Activated CD4-positive, alpha-beta T cell treated with anti-CD3 and anti-CD28 coated beads for 4 hours (primary cell): ENCODE measurements at regions not wholly inside any gene's neighbourhood (a gene's known extent, or its start where the extent isn't known, plus 50 kb on each side); places are given as distances from the start of the nearest gene placed in this dataset.

Experiments used
- DNase-seq, 2 donors: peaks; one replicate each; pipeline ENCODE4 v3.0.0-alpha.2; 2020

DNA sequence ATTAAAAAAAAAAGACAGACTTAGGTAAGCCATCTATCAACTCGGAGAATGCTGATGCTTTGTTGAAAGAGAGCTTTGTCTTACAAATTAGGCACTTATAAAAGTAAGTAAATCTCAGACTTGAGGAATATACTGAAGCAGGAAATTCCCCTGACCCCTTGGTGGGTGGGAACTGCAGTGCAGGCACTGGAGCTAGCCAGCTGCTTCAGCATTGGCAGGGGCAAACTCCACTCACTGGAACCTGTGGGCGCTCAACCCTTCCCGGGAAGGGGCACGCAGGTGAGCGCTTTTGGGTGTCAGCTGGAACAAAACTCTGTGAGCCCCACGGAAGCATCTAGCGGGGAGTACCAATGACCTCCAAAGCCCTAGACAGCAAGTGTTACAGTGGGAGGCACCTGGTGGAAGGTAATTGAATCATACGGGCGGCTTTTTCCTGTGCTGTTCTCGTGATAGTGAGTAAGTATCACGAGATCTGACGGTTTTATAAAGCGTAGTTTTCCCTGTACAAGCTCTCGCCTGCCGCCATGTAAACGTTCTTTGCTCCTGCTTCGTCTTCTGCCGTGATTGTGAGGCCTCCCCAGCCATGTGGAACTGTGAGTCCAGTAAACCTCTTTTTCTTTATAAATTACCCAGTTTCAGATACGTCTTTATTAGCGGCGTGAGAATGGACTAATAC is 628.0 kb upstream of the CDH18 start:
- DNase-seq: no peak

DNA sequence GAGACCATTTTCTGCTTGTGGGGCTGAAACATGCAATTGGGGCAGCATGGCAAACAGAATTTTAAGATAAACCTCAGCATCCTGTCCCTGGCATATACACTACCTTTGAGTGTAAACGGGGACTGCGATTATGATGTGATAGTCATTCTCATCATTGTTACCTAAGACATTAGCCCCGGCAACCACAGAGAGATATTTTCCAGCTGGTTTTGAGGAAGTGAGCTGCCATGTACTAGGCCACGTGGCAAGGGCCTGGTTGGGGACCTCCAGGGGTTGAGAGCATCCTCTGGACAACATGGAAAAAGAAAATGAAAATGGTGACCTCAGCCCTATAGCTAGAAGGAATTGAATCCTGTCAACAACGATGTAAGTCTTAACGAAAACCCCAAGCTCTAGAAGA is 623.6 kb upstream of the CDH18 start:
- no peak for DNase-seq

DNA sequence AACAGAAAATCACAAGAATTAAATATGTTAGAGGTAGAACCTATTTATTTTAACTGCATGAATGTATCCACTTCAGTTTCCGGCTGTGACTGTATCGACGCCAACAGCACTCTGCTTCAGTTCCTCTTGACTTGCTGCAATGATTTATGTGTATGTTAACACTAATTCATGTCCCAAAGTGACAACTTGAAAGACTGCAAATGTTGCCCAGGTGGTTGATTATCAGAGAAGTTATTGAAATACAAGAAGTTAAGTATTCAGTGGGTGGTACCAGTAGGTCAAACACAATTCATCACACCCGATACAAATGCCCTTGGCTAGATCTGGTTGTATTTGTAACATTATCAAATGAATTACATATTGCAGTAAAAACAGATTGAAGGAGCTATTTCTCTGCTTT is 622.7 kb upstream of the CDH18 start:
- no peak for DNase-seq

DNA sequence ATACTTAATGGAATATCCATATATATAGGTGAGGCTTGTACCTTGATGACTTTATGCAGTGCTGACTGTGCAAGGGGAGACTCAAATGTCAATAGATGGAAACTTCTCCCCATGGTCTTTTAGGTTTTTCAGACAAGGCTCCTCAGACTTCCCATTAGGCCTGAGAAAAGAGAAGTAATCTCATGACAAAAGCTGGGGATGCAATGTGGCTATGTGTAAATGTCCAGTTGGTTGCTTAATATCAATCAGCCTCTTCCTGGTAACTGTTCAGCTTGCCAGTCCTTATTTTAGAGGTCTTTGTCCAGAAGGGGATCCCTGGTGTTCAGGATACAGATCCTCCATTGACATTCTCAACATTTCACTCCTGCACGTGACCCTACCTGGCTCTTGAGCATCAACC is 621.1 kb upstream of the CDH18 start:
- DNase-seq: no peak

DNA sequence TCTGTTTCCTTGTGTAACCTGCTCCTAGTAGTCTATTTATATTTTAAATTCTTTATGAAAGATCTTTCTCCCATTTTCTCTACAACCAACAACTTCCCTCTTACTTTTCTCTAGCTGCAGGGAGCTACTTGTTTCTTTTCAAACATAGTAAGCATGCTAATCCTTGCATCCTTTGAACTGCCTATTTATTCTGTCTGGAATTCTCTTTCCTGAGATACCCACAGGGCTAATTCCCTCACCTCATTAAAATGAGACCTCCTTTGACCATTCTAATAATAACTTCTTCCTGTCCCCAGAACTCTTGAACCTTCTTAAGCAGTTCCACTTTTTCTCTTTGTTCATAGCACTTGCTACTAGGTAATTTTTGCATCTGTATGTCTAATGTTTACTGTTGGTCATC is 620.6 kb upstream of the CDH18 start:
- DNase-seq: no peak

DNA sequence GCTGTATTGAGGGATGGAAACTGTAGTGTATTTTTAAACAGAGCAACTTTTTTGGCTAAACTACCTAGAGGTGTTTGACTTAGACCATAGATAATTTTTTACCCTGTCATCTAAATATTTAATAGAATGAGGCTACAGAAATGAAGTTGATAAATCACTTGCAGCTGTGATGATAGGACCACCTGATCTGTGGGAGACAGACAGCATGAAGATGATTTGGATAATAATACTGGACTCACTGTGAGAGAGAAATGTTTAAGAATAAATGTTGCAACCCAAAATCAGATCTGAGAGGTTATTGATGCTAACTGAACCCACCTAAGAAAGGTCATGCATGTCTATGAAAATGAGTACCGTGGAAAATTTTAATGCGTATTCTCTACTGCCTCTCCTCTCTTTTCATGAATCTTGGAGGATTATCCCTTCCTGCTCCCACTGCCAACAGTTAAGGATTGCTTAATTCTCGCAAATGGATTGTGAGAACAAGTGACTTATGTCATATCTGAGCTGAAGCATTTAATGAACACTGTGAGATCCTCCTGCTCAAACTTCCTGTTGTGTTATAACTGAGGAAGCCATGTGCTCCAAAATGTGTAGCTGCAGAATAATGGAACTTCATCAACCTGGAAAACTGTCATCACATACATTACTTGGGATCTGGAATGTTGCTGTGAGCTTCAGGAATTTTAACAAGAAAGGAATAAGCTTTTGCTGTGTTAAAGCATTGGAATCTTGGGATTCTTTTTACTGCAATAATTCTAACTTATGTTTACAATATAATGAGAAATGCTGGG is 617.9 kb upstream of the CDH18 start:
- DNase-seq: no peak

DNA sequence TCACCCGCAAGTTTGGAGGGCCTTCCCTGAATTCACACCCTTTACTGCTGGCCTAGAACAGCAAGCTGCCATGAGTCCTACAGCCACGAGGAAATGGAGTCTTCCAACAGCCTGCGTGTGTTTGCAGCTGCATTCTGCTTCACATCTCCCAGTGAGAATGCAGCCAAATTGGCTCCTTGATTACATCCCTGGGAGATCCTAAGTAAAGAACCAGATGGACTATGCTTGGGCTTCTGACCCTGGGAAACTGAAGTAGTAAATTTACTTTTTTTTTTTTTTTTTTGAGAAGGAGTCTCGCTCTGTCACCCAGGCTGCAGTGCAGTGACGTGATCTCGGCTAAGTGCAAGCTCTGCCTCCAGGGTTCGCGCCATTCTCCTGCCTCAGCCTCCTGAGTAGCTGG is 617.0 kb upstream of the CDH18 start:
- no peak for DNase-seq

DNA sequence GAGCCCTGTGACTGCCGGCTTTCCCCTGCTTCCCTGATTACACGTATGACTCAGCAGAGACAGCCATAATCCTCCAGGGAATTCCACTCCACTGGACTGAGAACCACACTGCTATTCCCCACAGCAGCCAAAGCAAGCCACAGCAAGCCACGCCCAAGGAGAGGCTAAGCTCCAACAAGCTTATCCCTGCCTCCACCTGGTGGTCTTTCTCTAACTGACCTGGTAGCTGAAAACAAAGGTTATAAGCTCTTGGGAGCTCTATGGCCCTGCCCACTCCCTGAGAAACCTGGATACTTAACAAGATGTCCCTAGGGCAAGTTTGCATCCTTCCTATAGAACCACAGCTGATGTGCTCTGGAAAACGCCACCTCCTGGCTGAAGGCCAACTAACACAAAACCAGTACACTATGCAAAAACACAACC is 613.7 kb upstream of the CDH18 start:
- no peak for DNase-seq

DNA sequence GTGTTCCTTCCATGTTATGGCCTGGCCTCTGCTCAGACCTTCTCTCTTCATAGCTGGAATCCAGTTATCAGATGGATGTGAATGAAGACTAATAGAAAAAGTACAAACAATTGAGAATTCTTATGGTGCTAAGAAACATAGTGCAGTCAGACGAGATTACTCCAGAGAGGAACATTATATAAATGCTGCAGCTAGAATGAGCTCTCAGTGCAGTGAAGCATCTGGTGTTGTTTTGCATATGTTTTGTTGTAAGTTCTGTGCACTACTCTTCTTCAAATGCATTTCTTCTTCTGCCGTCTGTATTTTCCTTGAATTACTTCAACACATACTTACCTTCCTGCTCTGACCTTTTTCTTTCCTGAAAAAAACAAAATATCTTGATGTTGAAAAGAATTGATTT is 602.4 kb upstream of the CDH18 start:
- no peak for DNase-seq

DNA sequence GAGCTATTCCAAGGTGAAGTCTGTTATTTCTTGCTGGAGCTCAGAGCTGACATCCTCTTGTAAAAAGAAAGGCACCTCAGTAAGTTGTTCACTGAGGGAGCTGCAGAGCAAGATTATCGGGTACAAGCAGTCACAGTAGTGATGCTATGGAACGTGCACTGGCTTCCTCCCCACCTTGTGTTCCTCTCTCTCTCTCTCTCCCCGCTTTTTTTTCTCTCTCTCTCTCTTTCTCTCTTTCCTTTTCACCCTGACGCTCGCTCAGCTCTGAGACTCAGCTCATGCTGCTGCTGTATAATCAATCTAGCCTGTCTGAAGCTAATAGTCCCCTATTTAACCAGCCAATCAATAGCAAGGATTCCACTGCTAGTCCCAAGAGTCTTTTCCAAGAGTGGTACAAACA is 587.6 kb upstream of the CDH18 start:
- no peak for DNase-seq

DNA sequence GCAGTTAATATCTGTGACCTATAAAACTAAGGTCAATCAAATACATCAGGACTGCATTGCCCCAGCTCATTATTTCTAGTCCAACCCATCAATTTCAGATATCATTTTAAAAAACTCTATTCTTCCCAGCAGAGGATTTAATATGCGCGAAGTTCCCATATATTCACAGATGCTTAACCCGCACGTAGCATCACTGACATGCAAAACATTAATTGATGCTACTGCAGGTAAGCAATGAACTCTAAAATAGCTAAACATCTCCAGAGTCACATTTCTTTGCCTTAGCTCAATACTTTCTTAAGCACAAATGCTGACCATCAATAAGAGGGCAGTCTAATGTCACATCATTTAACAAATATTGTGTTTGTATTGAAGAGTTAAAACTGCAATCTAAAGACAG is 586.6 kb upstream of the CDH18 start:
- DNase-seq: no peak

DNA sequence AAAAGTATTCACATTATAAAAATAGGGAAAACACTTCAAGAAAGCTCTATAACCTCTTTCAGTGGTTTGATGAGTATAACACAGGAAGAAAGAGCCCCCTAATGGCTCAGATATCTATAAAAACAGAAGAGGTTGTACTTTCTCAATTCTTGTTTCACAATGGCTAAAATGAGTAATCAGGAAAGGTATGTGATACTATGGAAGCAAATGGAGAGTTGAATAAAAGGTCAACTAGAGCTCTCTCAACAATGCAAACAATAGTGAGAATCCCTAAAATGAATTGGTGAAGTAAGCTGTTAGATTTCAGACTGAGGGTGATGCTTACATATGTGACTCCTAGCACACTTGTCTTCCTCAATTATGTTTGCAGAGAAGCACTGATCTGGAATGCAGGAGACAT is 584.6 kb upstream of the CDH18 start:
- no peak for DNase-seq

DNA sequence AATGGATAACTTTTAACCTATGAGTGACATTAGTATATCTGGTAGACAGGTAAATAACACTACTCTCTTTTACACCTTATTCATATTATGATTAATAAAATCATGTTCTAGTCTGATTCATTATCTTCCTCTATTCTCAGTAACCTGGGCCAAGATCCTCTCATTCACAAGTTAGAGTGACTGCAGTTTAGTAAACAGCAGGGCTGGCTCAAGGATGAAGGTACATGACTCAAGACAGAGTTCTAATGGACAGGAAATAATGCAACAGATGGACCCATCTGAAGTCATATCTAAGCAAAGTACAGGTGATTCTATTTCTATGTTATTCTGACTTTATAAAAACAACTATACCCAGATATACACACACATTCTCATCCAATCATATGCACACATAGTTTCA is 582.5 kb upstream of the CDH18 start:
- DNase-seq: no peak

DNA sequence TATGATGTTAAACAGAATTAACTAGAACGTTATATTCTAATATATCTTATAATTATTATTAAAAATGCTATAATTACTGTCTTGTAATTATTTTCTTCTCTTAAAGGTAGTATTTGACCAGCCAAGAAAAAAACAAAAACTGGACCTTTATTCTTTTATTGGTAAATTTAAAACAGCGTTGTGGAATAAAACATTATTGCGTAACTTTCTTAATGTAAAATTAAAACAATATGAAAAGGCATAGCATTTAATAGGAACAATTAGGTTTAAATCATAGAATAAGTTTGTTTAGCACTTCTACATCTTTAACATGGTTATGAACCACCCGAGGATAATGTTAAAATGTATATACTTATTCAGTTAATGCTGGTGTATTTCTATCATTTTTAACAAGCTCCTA is 574.5 kb upstream of the CDH18 start:
- DNase-seq: no peak

DNA sequence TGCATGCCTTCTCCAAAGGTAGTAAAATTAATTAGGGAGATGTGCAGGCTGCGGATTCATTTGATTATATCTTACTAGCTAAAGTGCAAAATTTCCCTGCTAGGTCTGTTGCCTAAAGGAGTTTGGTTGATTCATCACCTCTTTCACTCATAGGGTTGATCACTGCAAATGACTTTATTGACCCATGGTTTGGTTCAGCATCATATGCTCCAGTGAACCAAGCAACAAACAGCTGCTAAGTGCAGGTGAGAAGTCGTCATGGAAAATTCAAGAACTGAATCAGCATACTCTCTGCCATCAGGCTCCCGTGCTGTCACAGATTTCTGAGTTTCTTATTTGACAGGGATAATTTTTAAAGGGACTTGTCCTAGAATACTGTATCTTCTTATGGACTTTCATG is 571.8 kb upstream of the CDH18 start:
- no peak for DNase-seq

DNA sequence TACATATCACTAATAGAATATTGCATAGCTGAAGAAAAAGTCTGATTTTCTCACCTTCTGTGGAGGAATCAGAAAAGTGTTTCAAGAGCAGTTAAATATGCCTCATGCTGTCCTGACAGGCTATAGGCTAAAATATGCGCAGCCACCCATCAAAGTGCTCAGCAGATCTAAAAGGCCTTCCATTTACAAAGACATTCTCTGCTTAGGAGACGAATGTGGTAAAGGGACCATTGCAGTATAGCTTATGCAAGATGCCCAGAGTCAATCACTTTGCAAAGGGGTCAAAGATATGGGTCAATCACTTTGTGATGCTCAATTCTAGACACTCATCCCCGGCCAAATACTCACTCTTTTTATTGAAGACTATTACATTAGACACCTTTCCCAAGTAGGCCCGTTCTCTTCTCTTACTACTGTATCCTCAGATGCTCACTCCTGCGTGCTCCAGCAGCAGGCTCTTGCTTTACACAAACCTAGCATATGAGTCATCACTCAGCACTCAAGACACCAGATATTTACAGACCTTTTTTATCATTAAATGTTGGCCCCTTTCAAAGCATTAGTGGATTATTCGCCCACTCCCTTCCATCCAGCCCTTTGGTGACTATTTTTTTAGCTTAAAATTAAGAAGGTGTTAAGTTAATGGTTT is 568.2 kb upstream of the CDH18 start:
- DNase-seq: no peak

DNA sequence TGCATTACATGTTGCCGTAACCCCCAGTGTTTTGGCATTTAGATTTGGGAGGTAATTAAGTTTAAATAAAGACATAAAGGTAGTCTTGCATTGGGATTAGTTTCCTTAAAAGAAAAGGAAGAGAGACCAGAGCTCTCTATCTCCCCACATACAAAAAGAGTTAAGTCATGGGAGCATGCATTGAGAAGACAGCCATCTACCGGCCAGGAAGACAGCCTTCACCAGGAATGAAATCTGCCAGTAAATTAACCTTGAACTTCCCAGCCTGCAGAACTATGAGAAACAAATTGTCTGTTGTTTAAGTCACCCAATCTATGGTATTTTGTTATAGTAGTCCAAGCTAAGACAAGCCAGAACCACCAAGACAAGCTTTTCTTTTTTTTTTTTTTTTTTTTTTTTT is 567.0 kb upstream of the CDH18 start:
- no peak for DNase-seq

DNA sequence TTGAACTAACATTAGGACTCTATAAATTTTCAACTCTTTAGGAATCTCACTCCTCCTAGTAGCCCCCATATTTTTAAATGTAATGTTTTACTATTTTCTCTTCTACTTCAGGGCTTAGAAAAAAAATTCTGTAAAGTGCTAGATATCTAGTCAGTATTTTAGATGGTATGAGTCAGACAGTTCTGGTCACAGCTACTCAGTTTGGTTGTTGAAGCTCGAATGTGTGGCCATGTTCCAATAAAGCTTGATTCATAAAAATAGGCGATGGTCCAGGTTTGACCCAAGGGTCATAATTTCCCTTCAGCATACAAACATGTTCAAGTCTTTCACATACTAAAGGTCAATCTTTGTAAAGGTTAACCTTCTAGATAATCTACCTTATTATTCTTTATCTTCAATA is 566.0 kb upstream of the CDH18 start:
- no peak for DNase-seq

DNA sequence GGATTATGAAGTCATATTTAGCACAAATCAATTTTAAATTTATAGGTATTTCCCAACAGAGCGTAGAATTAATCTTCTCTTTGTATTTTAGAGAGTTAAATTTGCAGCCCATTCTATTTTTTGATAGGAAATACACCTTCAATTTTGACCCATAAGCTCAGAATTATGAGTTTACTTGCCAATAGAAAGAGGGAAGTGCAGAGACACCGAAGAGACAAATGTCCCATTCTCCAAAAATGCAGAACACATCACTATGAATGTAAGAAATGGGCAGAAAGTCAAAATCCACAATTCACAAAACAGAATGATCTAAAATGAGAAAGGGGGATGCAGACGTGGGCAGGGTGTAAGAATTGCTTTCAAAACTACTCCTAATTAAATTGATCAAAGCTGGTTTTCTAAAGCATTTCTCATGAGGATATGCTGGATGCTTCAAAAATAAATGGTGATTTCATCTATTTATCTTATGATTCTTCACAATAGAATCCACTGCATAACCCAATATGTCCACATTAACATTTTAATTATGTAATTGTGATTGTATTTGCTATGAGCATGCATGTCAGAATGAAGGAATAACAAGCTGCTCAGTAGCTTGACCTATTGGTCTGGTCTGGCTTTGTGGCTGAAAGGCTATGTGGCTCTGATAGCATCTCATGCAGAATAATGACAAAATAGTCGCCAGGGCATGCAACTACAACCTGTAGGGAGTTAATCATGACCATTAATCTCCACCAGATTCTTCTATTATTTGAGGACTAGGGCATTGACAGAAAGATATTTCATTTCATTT is 550.1 kb upstream of the CDH18 start:
- no peak for DNase-seq

DNA sequence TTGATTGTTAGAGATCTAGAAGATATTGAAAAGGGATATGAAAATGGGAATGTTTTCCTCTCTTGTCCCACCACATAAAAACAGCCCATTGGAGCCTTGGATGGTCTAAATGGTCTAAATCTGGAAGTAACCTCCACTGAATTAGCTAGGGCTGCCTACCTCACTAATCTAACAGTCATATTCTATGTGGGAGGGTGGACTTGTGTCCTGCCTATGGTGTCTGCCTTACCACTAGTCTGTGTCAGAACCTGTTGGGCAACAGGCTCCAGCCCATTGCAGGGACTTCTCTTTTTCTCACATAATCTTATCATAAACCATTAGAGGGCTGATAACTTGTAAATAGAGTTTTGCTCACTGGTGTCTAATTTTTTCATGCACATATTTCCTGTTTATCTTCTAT is 548.8 kb upstream of the CDH18 start:
- no peak for DNase-seq

DNA sequence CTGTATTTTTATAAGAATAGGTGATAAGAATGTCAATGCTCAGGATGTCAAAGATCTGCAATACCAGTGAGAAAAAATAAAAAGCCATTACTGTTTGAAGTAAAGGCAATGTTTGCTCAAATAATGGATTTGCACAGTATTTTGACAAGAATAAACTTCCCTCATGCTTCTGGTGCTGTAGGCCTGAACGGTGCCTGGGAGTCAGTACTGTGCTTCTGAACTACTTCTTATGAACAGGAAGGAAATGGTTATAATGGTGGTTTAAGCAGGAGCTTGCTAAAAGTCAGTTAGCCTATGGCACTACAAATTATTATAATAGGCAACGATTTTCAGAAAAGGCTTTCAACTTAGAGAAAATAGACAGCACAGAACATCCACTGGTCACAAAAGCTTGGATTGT is 548.3 kb upstream of the CDH18 start:
- no peak for DNase-seq

DNA sequence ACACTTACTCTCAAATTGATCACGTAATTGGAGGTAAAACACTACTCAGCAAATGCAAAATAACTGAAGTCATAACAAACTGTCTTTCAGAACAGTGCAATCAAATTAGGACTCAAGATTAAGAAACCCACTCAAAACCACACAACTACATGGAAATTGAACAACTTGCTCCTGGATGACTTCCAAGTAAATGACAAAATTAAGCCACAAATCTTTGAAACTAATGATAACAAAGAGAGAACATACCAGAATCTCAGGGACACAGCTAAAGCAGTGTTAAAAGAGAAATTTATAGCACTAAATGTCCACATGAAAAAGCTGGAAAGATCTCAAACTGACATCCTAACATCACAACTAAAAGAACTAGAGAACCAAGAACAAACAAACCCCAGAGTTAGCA is 540.5 kb upstream of the CDH18 start:
- DNase-seq: no peak

DNA sequence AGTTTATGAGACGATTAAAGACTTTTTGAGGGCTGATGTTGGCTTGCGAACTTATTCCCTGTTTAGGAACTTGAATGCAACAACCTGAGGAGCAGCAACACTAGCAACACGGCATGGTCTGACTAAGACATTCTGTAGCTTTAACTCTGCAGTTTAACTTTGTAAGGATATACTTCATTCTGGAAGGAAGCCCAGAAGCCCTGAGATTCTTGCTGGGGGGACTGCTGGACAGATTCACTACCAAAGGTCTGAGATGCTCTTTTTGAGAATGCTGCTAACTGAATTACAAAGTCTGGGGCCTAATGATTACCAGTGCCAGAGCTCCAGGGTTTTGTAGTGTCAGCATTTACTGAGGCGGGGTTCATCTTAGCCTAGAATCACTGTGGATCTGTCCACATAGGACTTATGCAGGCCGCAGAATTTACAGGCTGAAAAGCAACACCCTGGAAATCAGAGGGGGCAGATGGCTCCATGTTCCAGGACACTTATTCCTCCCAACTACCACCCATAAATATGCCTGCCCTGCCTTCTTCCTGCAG is 537.1 kb upstream of the CDH18 start:
- no peak for DNase-seq
